GM12878 (cell line): ENCODE measurements at regions not wholly inside any gene's neighbourhood (a gene's known extent, or its start where the extent isn't known, plus 50 kb on each side); places are given as distances from the start of the nearest gene placed in this dataset.

Experiments
- ATAC-seq: fragments of 200-7000 bp; cut with Tn5 transposase; 3 replicates; pipeline ENCODE4 v1.9.1; 2020; ENCODE audit warnings: mild to moderate bottlenecking, moderate library complexity
- BruUV-seq: library from RNA; stranded (reverse); fragments of 400-500 nt; replicated peaks from 2 replicates; lab custom pipeline; 2021; lab: Mats Ljungman, UMichigan
- CTCF ChIA-PET: fragments of 300-600 bp; sonication (Branson Sonifier 250); formaldehyde crosslinking; extraction: SDS; loops from one replicate; lab custom pipeline; 2021; ENCODE audit warnings: inconsistent platforms; lab: Yijun Ruan, JAX
- POLR2A ChIA-PET: fragments of 350-600 bp; formaldehyde crosslinking; extraction: SDS; loops from one replicate; lab custom pipeline; 2021; ENCODE audit warnings: inconsistent platforms; lab: Charles Lee
- RAD21 ChIA-PET: fragments of 300-600 bp; sonication (Branson Sonifier 250); formaldehyde crosslinking; loops from one replicate; lab custom pipeline; 2023; ENCODE audit warnings: antibody characterized with exemption; ENCODE audit not compliant: unreplicated experiment; lab: Charles Lee
- SMC1A ChIA-PET: fragments of 300-600 bp; sonication (Branson Sonifier 250); formaldehyde crosslinking; loops from one replicate; lab custom pipeline; 2023; ENCODE audit not compliant: unreplicated experiment, uncharacterized antibody; lab: Charles Lee
- DNase-seq: peaks from one replicate; pipeline ENCODE4 v3.0.0-alpha.2; 2011; ENCODE audit warnings: low read depth, low spot score
- FAIRE-seq: peaks from 3 replicates; lab custom pipeline; 2011; peaks lifted over from hg19 to GRCh38; lab: Jason Lieb, UNC
- H2AFZ ChIP-seq: 2 replicates; pipeline ENCODE4 v1.6.0; 2011; ENCODE audit warnings: low read depth, low read length, control low read depth; ENCODE audit not compliant: control insufficient read depth
- H3K27ac ChIP-seq: 2 replicates; pipeline ENCODE4 v1.5.1; 2011; ENCODE audit warnings: control low read depth; ENCODE audit not compliant: control insufficient read depth, insufficient read depth
- H3K27me3 ChIP-seq, 2 experiments: replicated peaks in 1 of 2; 2 replicates each; pipeline versions ENCODE4 v1.6.0 to v1.6.1; 2011; ENCODE audit warnings: low read length in 1 of 2; ENCODE audit not compliant: control insufficient read depth in 2 of 2, insufficient read depth in 2 of 2
- H3K36me3 ChIP-seq, 2 experiments: 2 replicates each; pipeline ENCODE4 v1.5.1; 2011; ENCODE audit warnings: low read length in 1 of 2; ENCODE audit not compliant: control insufficient read depth in 2 of 2, insufficient read depth in 2 of 2
- H3K4me1 ChIP-seq: 2 replicates; pipeline ENCODE4 v1.6.1; 2011; ENCODE audit warnings: mild to moderate bottlenecking, low read length, moderate library complexity, mixed read lengths; ENCODE audit not compliant: control insufficient read depth, insufficient read depth
- H3K4me2 ChIP-seq: 2 replicates; pipeline ENCODE4 v1.6.0; 2011; ENCODE audit warnings: control low read depth; ENCODE audit not compliant: control insufficient read depth, insufficient read depth
- H3K4me3 ChIP-seq: fragments of 200-600 bp; sonication (generic); 2 replicates; pipeline ENCODE4 v1.5.1; 2016
- H3K79me2 ChIP-seq: 2 replicates; pipeline ENCODE4 v1.6.0; 2011; ENCODE audit warnings: low read length; ENCODE audit not compliant: control insufficient read depth, insufficient read depth
- H3K9ac ChIP-seq: 2 replicates; pipeline ENCODE4 v1.8.0; 2011; ENCODE audit warnings: low read length, control low read depth, mixed read lengths; ENCODE audit not compliant: control insufficient read depth, insufficient read depth
- H3K9me3 ChIP-seq: replicated peaks from 3 replicates; pipeline ENCODE4 v1.5.1; 2011; ENCODE audit warnings: mild to moderate bottlenecking, low read length; ENCODE audit not compliant: control insufficient read depth, insufficient read depth
- H4K20me1 ChIP-seq: 2 replicates; pipeline ENCODE4 v1.6.0; 2011; ENCODE audit not compliant: control insufficient read depth, insufficient read depth
- ASH2L ChIP-seq: fragments of 300-600, 200-600 bp; sonication (generic); IDR thresholded peaks from 2 replicates; pipeline ENCODE4 v1.6.1; 2017; ENCODE audit warnings: low read depth, mild to moderate bottlenecking, borderline replicate concordance
- ATF3 ChIP-seq: IDR thresholded peaks from 2 replicates; pipeline ENCODE4 v1.6.1; 2011; ENCODE audit warnings: low read depth, mild to moderate bottlenecking, low read length, moderate library complexity, borderline replicate concordance; ENCODE audit errors: extremely low read depth
- CBX3 ChIP-seq: fragments of 200-600 bp; sonication (generic); IDR thresholded peaks from 2 replicates; pipeline ENCODE4 v1.6.1; 2016; ENCODE audit warnings: low read depth, borderline replicate concordance
- CBX5 ChIP-seq: sonication (generic); IDR thresholded peaks from 2 replicates; pipeline ENCODE4 v1.6.1; 2016; ENCODE audit warnings: low read depth, moderate library complexity, mild to moderate bottlenecking, inconsistent platforms
- E2F4 ChIP-seq: IDR thresholded peaks from 2 replicates; pipeline ENCODE4 v1.6.1; 2012; ENCODE audit warnings: low read depth, low read length, improper control_type of control experiment
- IRF4 ChIP-seq: IDR thresholded peaks from 2 replicates; pipeline ENCODE4 v1.6.1; 2011; ENCODE audit warnings: low read depth, low read length
- NR2F1 ChIP-seq: fragments of 450-650 bp; conservative IDR thresholded peaks from 2 replicates; pipeline ENCODE4 v1.6.1; 2017; ENCODE audit warnings: mild to moderate bottlenecking
- RELA ChIP-seq: fragments of 450-650 bp; IDR thresholded peaks from 2 replicates; pipeline ENCODE4 v1.8.0; 2014; ENCODE audit warnings: borderline replicate concordance; ENCODE audit not compliant: partially characterized antibody
- SMARCA5 ChIP-seq: fragments of 450-650 bp; IDR thresholded peaks from 2 replicates; pipeline ENCODE4 v1.6.1; 2017; ENCODE audit warnings: mild to moderate bottlenecking
- SP1 ChIP-seq: IDR thresholded peaks from one replicate; pipeline ENCODE4 v1.6.1; 2011; ENCODE audit warnings: low read depth, low read length
- TCF12 ChIP-seq: IDR thresholded peaks from 2 replicates; pipeline ENCODE4 v1.6.1; 2011; ENCODE audit warnings: low read depth, mild to moderate bottlenecking, low read length
- YBX1 ChIP-seq: fragments of 450-650 bp; IDR thresholded peaks from 2 replicates; pipeline ENCODE4 v1.6.1; 2016; ENCODE audit warnings: antibody characterized with exemption
- ZNF274 ChIP-seq: IDR thresholded peaks from one replicate; pipeline ENCODE4 v1.8.0; 2011; ENCODE audit not compliant: insufficient read length, insufficient read depth
- WGBS: methylation state at CpG from one replicate; pipeline ENCODE4 v1.1.6; 2016; ENCODE audit warnings: low lambda C conversion rate; ENCODE audit not compliant: insufficient replicate concordance, insufficient coverage; ENCODE audit errors: missing lambda C conversion rate; 5-methylcytosine and 5-hydroxymethylcytosine counted together
- in situ Hi-C: fragments of 300-500 bp; cut with MboI; formaldehyde crosslinking; loops from 9 replicates; pipeline ENCODE4 v1.14.3; 2018; ENCODE audit warnings: mixed read lengths
- intact Hi-C: fragments of 100-400 bp; cut with micrococcal nuclease; formaldehyde crosslinking; loops from one replicate; pipeline ENCODE4 v1.14.2; 2022; ENCODE audit not compliant: unreplicated experiment

- no peak for DNase-seq
- intact Hi-C loops = loop anchor here (1.0 to 5.0 kb wide), 2 partner anchors 41 to 57 kb away; no protein-coding TSS in a partner anchor
- BruUV-seq = no TSS peak
Observed at GRCh38 chr9:91151718-91152095, 210.0 kb downstream of the AUH start.

More at GRCh38 chr9:91151718-91152095, 210.0 kb downstream of the AUH start:
- Histone ChIP-seq H3K4me1 (peaks cover 36% of the 10 kb centered on the region), H3K4me2 (no peak overlapping the region), H3K27me3 (peaks cover 0 to 7% of the 10 kb centered on the region in 2 experiments; a peak in 1 of 4 replicates), H3K4me3 (no peak overlapping the region), H3K27ac (no peak overlapping the region), H3K79me2 (no peaks in the 10 kb centered on the region), H2AFZ (no peak overlapping the region), H3K9ac (no peak overlapping the region), H4K20me1 (no peaks in the 10 kb centered on the region), H3K9me3 (peaks cover 16% of the 10 kb centered on the region), H3K36me3 (no peaks in the 10 kb centered on the region)
- in situ Hi-C loops = no loop called here
- ATAC-seq (no peak), FAIRE-seq (no peak)
- POLR2A ChIA-PET = no interaction called here
- CTCF ChIA-PET = interaction anchor here (0.9 to 2.1 kb wide), 2 partner anchors 14 to 26 kb away, joined by 3 to 5 read pairs; no protein-coding TSS in a partner anchor
- no peak for TF ChIP-seq SP1
- TF ChIP-seq CBX3 = no peak
- TF ChIP-seq NR2F1 = no peak
- TF ChIP-seq CBX5 = no peak
- no peak for TF ChIP-seq ZNF274
- TF ChIP-seq RELA = no peak
- TF ChIP-seq E2F4 = no peak
- TF ChIP-seq SMARCA5 = no peak
- TF ChIP-seq YBX1 = no peak
- TF ChIP-seq ATF3 = no peak
- no peak for TF ChIP-seq TCF12
- no peak for TF ChIP-seq IRF4
- no peak for TF ChIP-seq ASH2L
- SMC1A ChIA-PET = interaction anchor here (1.1 to 2.8 kb wide), 6 partner anchors 11 to 275 kb away, joined by 3 to 9 read pairs (median 6); no protein-coding TSS in a partner anchor
- 14% methylated on average over 4 of the region's 4 CpGs for WGBS
- RAD21 ChIA-PET = interaction anchor here (1.4 kb wide), 1 partner anchor 56 kb away, joined by 11 read pairs; no protein-coding TSS in a partner anchor
